Lower leg skin (tissue), 3 donors: ENCODE measurements at regions not wholly inside any gene's neighbourhood (a gene's known extent, or its start where the extent isn't known, plus 50 kb on each side); places are given as distances from the start of the nearest gene placed in this dataset.

ENCODE experiments used
- POLR2A ChIP-seq, 2 donors: fragments of 450-650 bp; IDR thresholded peaks; one replicate each; pipeline ENCODE4 v1.6.1; 2016 to 2017; ENCODE audit warnings: antibody characterized with exemption in 2 of 2, mild to moderate bottlenecking in 1 of 2, moderate library complexity in 1 of 2
- TF ChIP-seq, protein P1 (sequence below), 3 donors: fragments of 450-650 bp; IDR thresholded peaks; one replicate each; pipeline ENCODE4 v1.5.1; 2016; ENCODE audit warnings: antibody characterized with exemption in 3 of 3, mild to moderate bottlenecking in 3 of 3, moderate library complexity in 2 of 3

DNA sequence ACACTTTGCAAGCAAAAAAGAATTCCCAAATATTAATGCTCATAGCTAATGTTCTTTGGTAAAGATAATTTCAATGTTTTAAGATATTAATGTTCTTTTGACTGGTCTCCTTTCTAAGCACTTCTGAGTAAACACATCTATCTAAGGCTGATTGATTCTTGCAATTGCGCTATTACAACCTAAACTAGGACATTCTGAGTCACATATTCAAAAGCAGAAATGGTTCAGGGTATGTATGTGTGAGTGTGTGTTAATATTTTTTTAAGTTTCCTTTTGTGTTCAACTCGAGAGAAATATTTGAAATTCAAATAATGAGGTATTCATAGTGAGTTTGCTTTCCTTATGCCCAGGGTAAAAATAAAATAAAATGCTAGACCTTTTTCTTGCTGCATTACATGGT is 203.6 kb upstream of the GRIK3 start:
- TF ChIP-seq, protein P1, sequence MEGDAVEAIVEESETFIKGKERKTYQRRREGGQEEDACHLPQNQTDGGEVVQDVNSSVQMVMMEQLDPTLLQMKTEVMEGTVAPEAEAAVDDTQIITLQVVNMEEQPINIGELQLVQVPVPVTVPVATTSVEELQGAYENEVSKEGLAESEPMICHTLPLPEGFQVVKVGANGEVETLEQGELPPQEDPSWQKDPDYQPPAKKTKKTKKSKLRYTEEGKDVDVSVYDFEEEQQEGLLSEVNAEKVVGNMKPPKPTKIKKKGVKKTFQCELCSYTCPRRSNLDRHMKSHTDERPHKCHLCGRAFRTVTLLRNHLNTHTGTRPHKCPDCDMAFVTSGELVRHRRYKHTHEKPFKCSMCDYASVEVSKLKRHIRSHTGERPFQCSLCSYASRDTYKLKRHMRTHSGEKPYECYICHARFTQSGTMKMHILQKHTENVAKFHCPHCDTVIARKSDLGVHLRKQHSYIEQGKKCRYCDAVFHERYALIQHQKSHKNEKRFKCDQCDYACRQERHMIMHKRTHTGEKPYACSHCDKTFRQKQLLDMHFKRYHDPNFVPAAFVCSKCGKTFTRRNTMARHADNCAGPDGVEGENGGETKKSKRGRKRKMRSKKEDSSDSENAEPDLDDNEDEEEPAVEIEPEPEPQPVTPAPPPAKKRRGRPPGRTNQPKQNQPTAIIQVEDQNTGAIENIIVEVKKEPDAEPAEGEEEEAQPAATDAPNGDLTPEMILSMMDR (IDR thresholded peaks at IDR 0.05), result no peak
- TF ChIP-seq POLR2A (IDR thresholded peaks at IDR 0.05), result no peak
